OCI-LY7 (cell line): ENCODE measurements at regions not wholly inside any gene's neighbourhood (a gene's known extent, or its start where the extent isn't known, plus 50 kb on each side); places are given as distances from the start of the nearest gene placed in this dataset.

Experiments used
- EZH2phosphoT487 ChIP-seq: fragments of 200-600 bp; sonication (generic); IDR thresholded peaks from 2 replicates; pipeline ENCODE4 v1.6.1; 2018; ENCODE audit warnings: low read depth, borderline replicate concordance, mild to moderate bottlenecking, mixed run types, antibody characterized with exemption, low read length, moderate library complexity, mixed read lengths
- TF ChIP-seq, protein P1 (sequence below): fragments of 200-600 bp; sonication (generic); conservative IDR thresholded peaks from 2 replicates; pipeline ENCODE4 v1.5.1; 2014; ENCODE audit warnings: mild to moderate bottlenecking, antibody characterized with exemption, low read length, moderate library complexity, mixed read lengths

DNA sequence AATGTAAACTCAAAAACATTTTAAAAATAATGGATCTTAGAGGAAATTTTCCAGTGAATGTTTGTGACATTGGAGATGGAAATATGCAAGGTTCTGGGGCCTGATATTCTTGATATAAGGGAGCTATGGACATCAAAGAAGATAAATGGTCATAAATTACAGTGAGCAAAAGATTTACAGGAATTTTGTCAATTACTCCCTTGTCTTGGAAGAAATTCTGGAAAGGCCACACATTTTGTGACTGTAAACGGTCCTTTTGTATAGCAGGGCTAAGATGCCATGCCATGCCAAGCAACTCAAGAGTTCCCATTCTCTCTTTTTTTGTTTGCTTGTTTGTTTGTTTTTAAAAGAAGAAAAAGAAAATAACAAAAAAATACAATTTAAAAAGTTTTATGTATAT is 1186.2 kb upstream of the CITED2 start:
- TF ChIP-seq, protein P1, sequence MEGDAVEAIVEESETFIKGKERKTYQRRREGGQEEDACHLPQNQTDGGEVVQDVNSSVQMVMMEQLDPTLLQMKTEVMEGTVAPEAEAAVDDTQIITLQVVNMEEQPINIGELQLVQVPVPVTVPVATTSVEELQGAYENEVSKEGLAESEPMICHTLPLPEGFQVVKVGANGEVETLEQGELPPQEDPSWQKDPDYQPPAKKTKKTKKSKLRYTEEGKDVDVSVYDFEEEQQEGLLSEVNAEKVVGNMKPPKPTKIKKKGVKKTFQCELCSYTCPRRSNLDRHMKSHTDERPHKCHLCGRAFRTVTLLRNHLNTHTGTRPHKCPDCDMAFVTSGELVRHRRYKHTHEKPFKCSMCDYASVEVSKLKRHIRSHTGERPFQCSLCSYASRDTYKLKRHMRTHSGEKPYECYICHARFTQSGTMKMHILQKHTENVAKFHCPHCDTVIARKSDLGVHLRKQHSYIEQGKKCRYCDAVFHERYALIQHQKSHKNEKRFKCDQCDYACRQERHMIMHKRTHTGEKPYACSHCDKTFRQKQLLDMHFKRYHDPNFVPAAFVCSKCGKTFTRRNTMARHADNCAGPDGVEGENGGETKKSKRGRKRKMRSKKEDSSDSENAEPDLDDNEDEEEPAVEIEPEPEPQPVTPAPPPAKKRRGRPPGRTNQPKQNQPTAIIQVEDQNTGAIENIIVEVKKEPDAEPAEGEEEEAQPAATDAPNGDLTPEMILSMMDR, result no peak
- TF ChIP-seq EZH2phosphoT487, result no peak
